Neural cell (in vitro differentiated cells): ENCODE measurements at regions not wholly inside any gene's neighbourhood (a gene's known extent, or its start where the extent isn't known, plus 50 kb on each side); places are given as distances from the start of the nearest gene placed in this dataset.

Experiments used
- EP300 ChIP-seq: fragments of 450-650 bp; conservative IDR thresholded peaks from 2 replicates; pipeline ENCODE4 v1.6.1; 2014; ENCODE audit warnings: antibody characterized with exemption, mild to moderate bottlenecking, moderate library complexity; ENCODE audit not compliant: poor library complexity, severe bottlenecking
- EZH2 ChIP-seq: fragments of 200-600, 300-800 bp; shearing (Covaris generic), sonication (generic); IDR thresholded peaks from 2 replicates; pipeline ENCODE4 v1.6.1; 2014; ENCODE audit warnings: antibody characterized with exemption, low read length, borderline replicate concordance, mild to moderate bottlenecking; ENCODE audit not compliant: insufficient read depth, poor library complexity, severe bottlenecking
- POLR2AphosphoS5 ChIP-seq: IDR thresholded peaks from 2 replicates; pipeline ENCODE4 v1.6.1; 2012
- RAD21 ChIP-seq: fragments of 450-650 bp; conservative IDR thresholded peaks from 2 replicates; pipeline ENCODE4 v1.6.1; 2014; ENCODE audit warnings: antibody characterized with exemption, mild to moderate bottlenecking, moderate library complexity
- SMC3 ChIP-seq: fragments of 450-650 bp; conservative IDR thresholded peaks from 2 replicates; pipeline ENCODE4 v1.6.1; 2014; ENCODE audit warnings: antibody characterized with exemption, mild to moderate bottlenecking, moderate library complexity; ENCODE audit not compliant: poor library complexity
- TAF1 ChIP-seq: IDR thresholded peaks from 2 replicates; pipeline ENCODE4 v1.6.1; 2012; ENCODE audit warnings: low read depth
- TF ChIP-seq, protein P1 (sequence below): fragments of 450-650 bp; IDR thresholded peaks from 2 replicates; pipeline ENCODE4 v1.5.1; 2014; ENCODE audit warnings: antibody characterized with exemption, mild to moderate bottlenecking, moderate library complexity; ENCODE audit not compliant: poor library complexity, severe bottlenecking

DNA sequence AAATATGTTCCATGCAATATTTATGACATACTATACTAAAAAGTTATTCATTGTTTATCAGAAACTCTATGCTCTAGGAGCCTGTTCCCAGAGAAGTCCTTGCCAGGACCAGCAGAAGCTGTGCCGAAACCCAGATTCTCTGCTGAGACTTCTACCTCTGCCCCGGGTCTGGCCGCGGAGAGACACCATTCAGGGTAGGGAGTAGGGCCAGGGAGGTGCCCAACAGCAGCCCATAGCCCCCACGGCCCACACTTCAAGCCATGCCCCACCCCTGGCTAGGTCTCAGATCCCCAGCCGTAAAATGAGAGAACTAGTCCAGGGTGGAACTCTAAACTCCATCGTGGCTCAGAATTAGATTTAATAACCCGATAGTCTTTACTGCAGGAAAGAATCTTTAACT lies 102.9 kb downstream of the ZFP36L2 start:
- TF ChIP-seq, protein P1, sequence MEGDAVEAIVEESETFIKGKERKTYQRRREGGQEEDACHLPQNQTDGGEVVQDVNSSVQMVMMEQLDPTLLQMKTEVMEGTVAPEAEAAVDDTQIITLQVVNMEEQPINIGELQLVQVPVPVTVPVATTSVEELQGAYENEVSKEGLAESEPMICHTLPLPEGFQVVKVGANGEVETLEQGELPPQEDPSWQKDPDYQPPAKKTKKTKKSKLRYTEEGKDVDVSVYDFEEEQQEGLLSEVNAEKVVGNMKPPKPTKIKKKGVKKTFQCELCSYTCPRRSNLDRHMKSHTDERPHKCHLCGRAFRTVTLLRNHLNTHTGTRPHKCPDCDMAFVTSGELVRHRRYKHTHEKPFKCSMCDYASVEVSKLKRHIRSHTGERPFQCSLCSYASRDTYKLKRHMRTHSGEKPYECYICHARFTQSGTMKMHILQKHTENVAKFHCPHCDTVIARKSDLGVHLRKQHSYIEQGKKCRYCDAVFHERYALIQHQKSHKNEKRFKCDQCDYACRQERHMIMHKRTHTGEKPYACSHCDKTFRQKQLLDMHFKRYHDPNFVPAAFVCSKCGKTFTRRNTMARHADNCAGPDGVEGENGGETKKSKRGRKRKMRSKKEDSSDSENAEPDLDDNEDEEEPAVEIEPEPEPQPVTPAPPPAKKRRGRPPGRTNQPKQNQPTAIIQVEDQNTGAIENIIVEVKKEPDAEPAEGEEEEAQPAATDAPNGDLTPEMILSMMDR, result no peak
- TF ChIP-seq EP300, result no peak
- TF ChIP-seq EZH2, result no peak
- TF ChIP-seq POLR2AphosphoS5, result no peak
- no peak for TF ChIP-seq TAF1
- TF ChIP-seq RAD21, result no peak
- TF ChIP-seq SMC3, result no peak
